Immature natural killer cell (primary cell): ENCODE measurements at regions not wholly inside any gene's neighbourhood (a gene's known extent, or its start where the extent isn't known, plus 50 kb on each side); places are given as distances from the start of the nearest gene placed in this dataset.
"Not testable (repeated sequence)": the region's sequence is repeated elsewhere in the genome, so short reads cannot be mapped to it uniquely, and the experiment has no call there.

Experiments used
- DNase-seq, 3 donors: peaks; one replicate each; pipeline ENCODE4 v3.0.0; 2022; ENCODE audit warnings: mixed read lengths in 1 of 3
- H3K27ac Mint-ChIP-seq, 6 donors: one replicate each; pipeline ENCODE4 v1.8.0; 2020; ENCODE audit warnings: mixed read lengths in 6 of 6, mild to moderate bottlenecking in 5 of 6, inconsistent platforms in 4 of 6, moderate library complexity in 3 of 6
- H3K27me3 Mint-ChIP-seq, 3 donors: one replicate each; pipeline ENCODE4 v1.8.0; 2020 to 2021; ENCODE audit warnings: low read depth in 3 of 3, mild to moderate bottlenecking in 3 of 3, mixed read lengths in 3 of 3, moderate library complexity in 3 of 3, inconsistent platforms in 1 of 3
- H3K36me3 Mint-ChIP-seq, 3 donors: one replicate each; pipeline ENCODE4 v1.8.0; 2020; ENCODE audit warnings: mixed read lengths in 3 of 3, inconsistent platforms in 2 of 3, mild to moderate bottlenecking in 2 of 3
- H3K4me1 Mint-ChIP-seq, 2 donors: one replicate each; pipeline ENCODE4 v1.8.0; 2020; ENCODE audit warnings: inconsistent platforms in 2 of 2, mild to moderate bottlenecking in 2 of 2, mixed read lengths in 2 of 2, moderate library complexity in 1 of 2
- H3K4me3 Mint-ChIP-seq, 5 donors: one replicate each; pipeline ENCODE4 v1.8.0; 2020; ENCODE audit warnings: mild to moderate bottlenecking in 5 of 5, mixed read lengths in 5 of 5, inconsistent platforms in 3 of 5, moderate library complexity in 3 of 5
- H3K9me3 Mint-ChIP-seq, 6 donors: one replicate each; pipeline ENCODE4 v1.8.0; 2020; ENCODE audit warnings: mild to moderate bottlenecking in 6 of 6, mixed read lengths in 6 of 6, inconsistent platforms in 4 of 6, moderate library complexity in 3 of 6

DNA sequence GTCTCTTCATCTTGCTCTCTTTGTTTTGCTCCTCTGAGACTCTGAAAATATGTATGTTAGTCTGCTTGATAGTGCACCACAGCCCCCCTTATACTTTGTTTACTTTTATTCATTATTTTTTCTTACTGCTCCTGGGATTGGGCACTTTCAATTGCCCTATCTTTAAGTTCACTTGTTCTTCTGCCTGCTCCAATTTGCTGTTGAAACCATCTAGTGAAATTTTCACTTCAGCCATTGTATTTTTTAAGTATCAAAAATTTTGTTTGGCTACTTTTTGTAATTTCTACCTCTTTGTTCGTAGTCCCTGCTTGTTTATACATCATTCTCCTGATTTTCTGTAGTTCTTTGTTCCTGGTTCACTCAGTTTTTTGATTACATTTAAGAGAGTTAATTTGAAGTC is 223.3 kb downstream of the SLC38A4 start:
- H3K4me3 Mint-ChIP-seq, result peak overlapping the region in 2 of 5 donors; percentile 1 to 15
- DNase-seq, result no peak
- H3K27ac Mint-ChIP-seq, result peak overlapping the region in 2 of 6 donors; percentile 2 to 12
- peaks cover 34 to 55% (median 36%) of the 10 kb centered on the region in 3 donors for H3K36me3 Mint-ChIP-seq
- peaks cover 8 to 21% (median 14%) of the 10 kb centered on the region in 6 donors for H3K9me3 Mint-ChIP-seq
- H3K27me3 Mint-ChIP-seq, result peaks cover 0 to 6% (median 0%) of the 10 kb centered on the region in 3 donors
- peaks cover 17 to 79% of the 10 kb centered on the region in 2 donors for H3K4me1 Mint-ChIP-seq

- peaks cover 10 to 20% (median 15%) of the 10 kb centered on the region in 6 donors for H3K9me3 Mint-ChIP-seq
- peaks cover 41 to 67% of the 10 kb centered on the region in 2 donors for H3K4me1 Mint-ChIP-seq
- no peak for DNase-seq
- peak overlapping the region in 3 of 6 donors; percentile 2 to 42 (median 23) for H3K27ac Mint-ChIP-seq
- H3K27me3 Mint-ChIP-seq, result peaks cover 0 to 5% (median 1%) of the 10 kb centered on the region in 3 donors
- no peak overlapping the region for H3K4me3 Mint-ChIP-seq
- H3K36me3 Mint-ChIP-seq, result peaks cover 5 to 36% (median 28%) of the 10 kb centered on the region in 3 donors
These were observed 218.6 kb upstream of the SLC38A2 start for GRCh38 chr12:46590991-46591703.

DNA sequence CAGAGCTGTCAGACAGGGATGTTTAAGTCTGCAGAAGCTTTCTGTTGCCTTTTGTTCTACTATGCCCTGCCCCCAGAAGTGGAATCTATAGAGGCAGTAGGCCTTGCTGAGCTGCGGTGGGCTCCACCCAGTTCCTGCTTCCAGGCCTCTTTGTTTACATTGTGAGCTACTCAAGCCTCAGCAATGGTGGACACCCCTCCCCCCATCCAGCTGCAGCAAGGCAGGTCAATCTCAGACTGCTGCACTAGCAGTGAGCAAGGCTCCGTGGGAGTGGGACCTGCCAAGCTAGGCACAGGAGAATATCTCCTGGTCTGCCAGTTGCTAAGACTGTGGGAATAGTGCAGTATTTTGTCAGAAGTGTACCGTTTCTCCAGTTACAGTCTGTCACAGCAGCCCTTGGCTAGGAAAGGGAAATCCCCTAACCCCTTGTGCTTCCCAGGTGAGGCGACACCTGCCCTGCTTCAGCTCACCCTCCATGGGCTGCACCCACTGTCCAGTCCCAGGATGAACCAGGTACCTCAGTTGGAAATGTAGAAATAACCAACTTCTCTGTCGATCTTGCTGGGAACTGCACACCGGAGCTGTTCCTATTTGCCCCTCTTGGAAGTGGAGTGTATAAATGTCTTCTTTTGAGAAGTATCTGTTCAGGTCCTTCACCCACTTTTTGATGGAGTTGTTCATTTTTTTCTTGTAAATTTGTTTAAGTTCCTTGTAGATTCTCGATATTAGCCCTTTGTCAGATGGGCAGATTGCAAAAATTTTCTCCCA is 213.5 kb upstream of the SLC38A2 start:
- Mint-ChIP-seq H3K4me1 (peaks cover 80 to 96% of the 10 kb centered on the region in 2 donors), H3K4me3 (peak overlapping the region; percentile 69 to 79 (median 74)), H3K9me3 (peaks cover 24 to 50% (median 39%) of the 10 kb centered on the region in 6 donors), H3K36me3 (peaks cover 20 to 50% (median 47%) of the 10 kb centered on the region in 3 donors), H3K27ac (peak overlapping the region; percentile 69 to 91 (median 90)), H3K27me3 (peaks cover 1 to 5% (median 4%) of the 10 kb centered on the region in 3 donors)
- peak; percentile 53 to 67 (median 64) for DNase-seq

DNA sequence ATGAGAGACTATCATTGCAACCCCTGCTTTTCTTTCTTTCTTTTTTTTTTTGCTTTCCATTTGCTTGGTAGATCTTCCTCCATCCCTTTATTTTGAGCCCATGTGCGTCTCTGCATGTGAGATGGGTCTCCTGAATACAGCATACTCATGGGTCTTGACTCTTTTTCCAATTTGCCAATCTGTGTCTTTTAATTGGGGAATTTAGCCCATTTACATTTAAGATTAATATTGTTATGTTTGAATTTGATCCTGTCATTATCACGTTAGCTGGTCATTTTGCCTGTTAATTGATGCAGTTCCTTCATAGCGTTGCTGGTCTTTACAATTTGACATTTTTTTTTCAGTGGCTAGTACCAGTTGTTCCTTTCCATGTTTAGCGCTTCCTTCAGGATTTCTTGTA is 211.5 kb upstream of the SLC38A2 start:
- Mint-ChIP-seq H3K4me1 (peaks cover 72 to 94% of the 10 kb centered on the region in 2 donors), H3K36me3 (peaks cover 20 to 55% (median 43%) of the 10 kb centered on the region in 3 donors), H3K27ac (peak overlapping the region in 5 of 6 donors; percentile 23 to 89 (median 54)), H3K9me3 (peaks cover 24 to 50% (median 39%) of the 10 kb centered on the region in 6 donors), H3K4me3 (peak overlapping the region; percentile 5 to 73 (median 67))
- not testable (repeated sequence) for H3K27me3 Mint-ChIP-seq, DNase-seq

GRCh38 chr12:46581990-46582389 is 209.4 kb upstream of the SLC38A2 start:
- peaks cover 20 to 61% (median 42%) of the 10 kb centered on the region in 3 donors for H3K36me3 Mint-ChIP-seq
- not testable (repeated sequence) for H3K27me3 Mint-ChIP-seq, H3K4me3 Mint-ChIP-seq, DNase-seq
- peaks cover 22 to 44% (median 39%) of the 10 kb centered on the region in 6 donors for H3K9me3 Mint-ChIP-seq
- peak overlapping the region in 3 of 6 donors; percentile 28 to 64 (median 64) for H3K27ac Mint-ChIP-seq
- peaks cover 52 to 74% of the 10 kb centered on the region in 2 donors for H3K4me1 Mint-ChIP-seq

- DNase-seq, result no peak
- H3K36me3 Mint-ChIP-seq, result peaks cover 20 to 61% (median 45%) of the 10 kb centered on the region in 3 donors
- peaks cover 22 to 42% (median 36%) of the 10 kb centered on the region in 6 donors for H3K9me3 Mint-ChIP-seq
- H3K4me1 Mint-ChIP-seq, result peaks cover 37 to 58% of the 10 kb centered on the region in 2 donors
- H3K4me3 Mint-ChIP-seq, result no peak overlapping the region
- H3K27me3 Mint-ChIP-seq, result peaks cover 0 to 4% (median 0%) of the 10 kb centered on the region in 3 donors
- peak overlapping the region in 1 of 6 donors; percentile 61 for H3K27ac Mint-ChIP-seq
These were observed 207.9 kb upstream of the SLC38A2 start for GRCh38 chr12:46580445-46580844.

DNA sequence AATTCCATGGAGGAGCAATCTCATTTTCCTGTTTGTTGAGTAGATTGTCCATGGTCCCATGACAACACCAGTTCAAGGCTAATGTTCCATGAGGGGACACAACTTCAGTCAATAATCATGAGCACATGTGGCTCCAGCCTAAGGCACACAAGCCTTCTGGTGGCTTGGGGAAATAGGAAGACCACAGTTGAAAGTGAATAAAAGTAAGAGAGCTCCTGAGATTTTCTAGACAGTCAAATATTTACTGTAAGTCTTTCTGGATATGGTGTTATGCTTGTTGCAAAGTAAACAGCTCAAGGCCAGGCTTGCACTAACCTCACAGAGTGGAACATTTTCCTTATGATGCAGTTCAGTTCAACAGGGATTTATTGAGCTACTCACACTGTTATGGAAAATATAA is 206.9 kb upstream of the SLC38A2 start:
- no peak for DNase-seq
- Mint-ChIP-seq H3K36me3 (peaks cover 13 to 51% (median 36%) of the 10 kb centered on the region in 3 donors), H3K27ac (peak overlapping the region in 1 of 6 donors; percentile 31), H3K27me3 (peaks cover 0 to 1% (median 0%) of the 10 kb centered on the region in 3 donors), H3K4me3 (no peak overlapping the region), H3K4me1 (peaks cover 30 to 58% of the 10 kb centered on the region in 2 donors), H3K9me3 (peaks cover 13 to 32% (median 26%) of the 10 kb centered on the region in 6 donors)

DNA sequence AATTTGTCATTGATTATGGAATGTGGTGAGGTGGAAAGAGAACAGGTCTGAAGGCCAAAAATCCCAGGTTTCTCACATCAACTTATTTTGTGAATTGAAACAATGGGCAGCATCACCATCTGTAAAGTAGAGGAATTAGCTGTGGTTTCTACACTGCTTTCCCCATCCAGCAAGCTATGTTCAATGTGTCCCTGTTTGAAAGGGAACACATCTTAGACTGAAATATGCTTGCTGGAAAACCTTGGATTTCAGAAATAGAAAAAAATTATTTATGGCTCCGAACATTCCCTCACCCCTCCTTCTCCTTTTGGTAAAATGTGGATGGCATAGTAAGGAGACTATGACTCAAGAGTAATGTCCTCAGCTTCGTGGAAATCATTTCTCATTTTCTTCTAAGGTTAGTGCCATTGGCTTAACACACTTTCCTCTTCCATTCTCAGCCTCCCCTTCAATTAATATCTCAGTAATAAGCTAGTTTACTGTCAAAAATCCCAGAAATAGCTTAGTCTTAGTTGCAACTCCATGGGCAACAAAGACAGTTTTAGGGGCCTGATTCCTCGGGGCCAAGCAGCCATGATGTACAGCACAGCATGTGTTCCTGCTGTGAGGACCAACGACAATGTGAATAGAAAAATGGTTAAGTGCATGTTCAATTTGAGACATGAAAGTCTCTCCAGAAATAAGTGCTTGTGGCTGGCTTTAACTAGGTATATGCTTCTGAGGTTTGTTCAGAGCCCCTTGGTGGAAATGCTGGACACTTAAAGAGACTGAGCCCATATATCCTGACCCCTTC is 205.8 kb upstream of the SLC38A2 start:
- H3K27ac Mint-ChIP-seq, result no peak overlapping the region
- peaks cover 26 to 58% of the 10 kb centered on the region in 2 donors for H3K4me1 Mint-ChIP-seq
- peaks cover 3 to 40% (median 25%) of the 10 kb centered on the region in 3 donors for H3K36me3 Mint-ChIP-seq
- DNase-seq, result no peak
- no peak overlapping the region for H3K4me3 Mint-ChIP-seq
- H3K9me3 Mint-ChIP-seq, result peaks cover 4 to 21% (median 16%) of the 10 kb centered on the region in 6 donors
- peaks cover 0 to 1% (median 0%) of the 10 kb centered on the region in 3 donors for H3K27me3 Mint-ChIP-seq

GRCh38 chr12:46577063-46577776 is 204.6 kb upstream of the SLC38A2 start:
- H3K27ac Mint-ChIP-seq, result no peak overlapping the region
- H3K4me1 Mint-ChIP-seq, result peaks cover 14 to 55% of the 10 kb centered on the region in 2 donors
- H3K27me3 Mint-ChIP-seq, result no peaks in the 10 kb centered on the region
- DNase-seq, result no peak
- H3K4me3 Mint-ChIP-seq, result no peak overlapping the region
- peaks cover 2 to 9% (median 4%) of the 10 kb centered on the region in 6 donors for H3K9me3 Mint-ChIP-seq
- H3K36me3 Mint-ChIP-seq, result peaks cover 0 to 34% (median 19%) of the 10 kb centered on the region in 3 donors

DNA sequence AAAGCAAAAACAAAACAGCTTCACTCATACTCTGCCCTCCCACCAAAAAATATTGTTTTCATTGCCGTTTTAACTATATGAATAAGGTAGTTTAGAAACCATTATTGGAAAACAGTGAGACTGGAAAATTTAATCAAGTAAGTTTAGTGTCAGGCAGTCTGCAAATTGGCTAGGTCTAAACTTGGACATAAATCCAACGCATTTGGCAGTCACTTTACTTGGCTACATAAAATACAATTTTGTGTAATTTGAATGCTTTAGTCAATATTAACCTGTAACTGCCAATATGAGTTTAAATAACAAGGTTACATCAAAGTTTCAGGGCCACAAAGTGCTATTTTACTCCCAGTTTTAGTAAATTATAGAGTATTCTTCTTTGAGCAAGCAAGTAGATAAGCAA is 202.3 kb upstream of the SLC38A2 start:
- Mint-ChIP-seq H3K9me3 (peaks cover 0 to 5% (median 0%) of the 10 kb centered on the region in 6 donors), H3K4me3 (no peak overlapping the region), H3K36me3 (peaks cover 0 to 30% (median 16%) of the 10 kb centered on the region in 3 donors), H3K4me1 (peaks cover 12 to 49% of the 10 kb centered on the region in 2 donors), H3K27me3 (peaks cover 0 to 3% (median 0%) of the 10 kb centered on the region in 3 donors), H3K27ac (peak overlapping the region in 1 of 6 donors; percentile 8)
- no peak for DNase-seq

- no peak overlapping the region for H3K4me3 Mint-ChIP-seq
- DNase-seq, result no peak
- peaks cover 13 to 47% of the 10 kb centered on the region in 2 donors for H3K4me1 Mint-ChIP-seq
- H3K27ac Mint-ChIP-seq, result no peak overlapping the region
- peaks cover under 1 to 15% (median 11%) of the 10 kb centered on the region in 6 donors for H3K9me3 Mint-ChIP-seq
- H3K36me3 Mint-ChIP-seq, result peaks cover 5 to 29% (median 28%) of the 10 kb centered on the region in 3 donors
- H3K27me3 Mint-ChIP-seq, result peaks cover 0 to 3% (median 0%) of the 10 kb centered on the region in 3 donors
These were observed 200.7 kb upstream of the SLC38A2 start for GRCh38 chr12:46573347-46573658.

DNA sequence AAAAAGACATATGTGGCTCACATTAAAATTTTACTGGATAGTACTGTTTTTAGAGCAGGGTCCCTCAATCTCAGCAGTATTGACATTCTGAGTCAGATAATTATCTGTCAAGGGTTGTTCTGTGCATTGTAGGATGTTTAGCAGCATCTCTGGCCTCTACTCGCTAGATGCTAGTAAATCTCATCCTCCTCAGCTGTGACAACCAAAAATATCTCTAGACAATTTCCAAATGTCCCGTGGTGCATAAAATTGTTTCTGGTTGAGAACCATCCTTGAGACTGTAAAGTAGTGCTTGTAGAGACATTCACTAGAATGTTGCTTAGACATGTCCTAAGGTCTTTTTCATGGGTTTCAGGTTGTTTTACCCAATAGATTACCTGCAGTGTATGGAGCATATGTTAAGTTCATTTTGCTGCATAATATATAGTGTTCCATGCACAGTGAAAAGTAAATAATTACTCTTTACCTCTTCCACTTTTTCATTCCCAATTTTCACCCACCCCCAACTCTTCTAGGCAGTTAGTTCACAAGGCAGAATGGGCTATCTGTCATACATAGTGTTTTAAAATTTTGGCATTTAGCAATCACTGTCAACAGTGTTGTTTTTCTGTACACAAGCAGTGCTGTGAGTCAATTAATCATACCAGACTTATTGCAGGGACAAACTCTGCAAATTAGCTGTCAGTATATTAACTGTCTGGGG is 200.2 kb upstream of the SLC38A2 start:
- Mint-ChIP-seq H3K4me1 (peaks cover 13 to 47% of the 10 kb centered on the region in 2 donors), H3K27me3 (peaks cover 0 to 3% (median 2%) of the 10 kb centered on the region in 3 donors), H3K27ac (no peak overlapping the region), H3K36me3 (peaks cover 10 to 33% (median 29%) of the 10 kb centered on the region in 3 donors), H3K9me3 (peaks cover 5 to 20% (median 16%) of the 10 kb centered on the region in 6 donors), H3K4me3 (no peak overlapping the region)
- no peak for DNase-seq
